Osteocyte (in vitro differentiated cells): ENCODE measurements at regions not wholly inside any gene's neighbourhood (a gene's known extent, or its start where the extent isn't known, plus 50 kb on each side); places are given as distances from the start of the nearest gene placed in this dataset.

Experiments
- DNase-seq: peaks from one replicate; pipeline ENCODE4 v3.0.0; 2021; ENCODE audit warnings: mixed read lengths; ENCODE audit not compliant: unreplicated experiment; ENCODE audit errors: extremely low spot score
- H3K27ac Mint-ChIP-seq: one replicate; pipeline ENCODE4 v1.8.0; 2021; ENCODE audit warnings: mild to moderate bottlenecking, mixed read lengths; ENCODE audit not compliant: unreplicated experiment
- H3K27me3 Mint-ChIP-seq: one replicate; pipeline ENCODE4 v1.8.0; 2021; ENCODE audit warnings: mixed read lengths; ENCODE audit not compliant: unreplicated experiment
- H3K36me3 Mint-ChIP-seq: one replicate; pipeline ENCODE4 v1.8.0; 2021; ENCODE audit warnings: mixed read lengths; ENCODE audit not compliant: unreplicated experiment
- H3K4me1 Mint-ChIP-seq: one replicate; pipeline ENCODE4 v1.8.0; 2021; ENCODE audit warnings: mixed read lengths; ENCODE audit not compliant: unreplicated experiment
- H3K4me3 Mint-ChIP-seq: one replicate; pipeline ENCODE4 v1.8.0; 2021; ENCODE audit warnings: mild to moderate bottlenecking, moderate library complexity, mixed read lengths; ENCODE audit not compliant: unreplicated experiment
- H3K9me3 Mint-ChIP-seq: one replicate; pipeline ENCODE4 v1.8.0; 2021; ENCODE audit warnings: mixed read lengths; ENCODE audit not compliant: unreplicated experiment
- CTCF ChIP-seq: fragments of 200-600 bp; sonication (generic); IDR thresholded peaks from 2 replicates; pipeline ENCODE4 v1.5.0; 2021; ENCODE audit warnings: antibody characterized with exemption, mild to moderate bottlenecking, moderate library complexity

GRCh38 chr11:95496901-95497300, 265.9 kb upstream of the SESN3 start:
- no peak for DNase-seq
- no peak overlapping the region for H3K27ac Mint-ChIP-seq
- no peak for TF ChIP-seq CTCF
- no peak overlapping the region for H3K4me3 Mint-ChIP-seq
- peaks cover 2% of the 10 kb centered on the region for H3K27me3 Mint-ChIP-seq
- H3K4me1 Mint-ChIP-seq, result peaks cover 7% of the 10 kb centered on the region
- H3K9me3 Mint-ChIP-seq, result peaks cover 9% of the 10 kb centered on the region
- H3K36me3 Mint-ChIP-seq, result no peaks in the 10 kb centered on the region

DNA sequence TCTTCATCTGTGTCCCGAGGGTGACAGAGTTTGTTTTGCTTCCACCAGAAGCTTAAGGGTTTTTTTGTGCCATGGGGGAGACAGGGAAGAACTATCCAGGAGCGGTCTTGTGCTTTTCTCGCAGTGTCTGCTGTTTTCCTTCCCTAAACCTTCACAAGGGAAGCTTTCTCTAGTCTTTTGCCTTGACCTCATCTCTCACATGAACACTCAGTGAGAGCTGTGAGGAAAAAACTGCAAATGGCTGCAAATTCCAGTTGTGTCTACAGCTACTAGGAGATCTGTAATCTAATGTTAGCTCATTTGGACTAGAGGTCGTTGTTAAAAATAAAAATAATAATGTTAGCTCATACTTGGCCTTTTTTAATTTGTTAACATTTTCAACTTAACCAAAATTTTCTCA, 264.7 kb upstream of the SESN3 start:
- Mint-ChIP-seq H3K36me3 (peaks cover 2% of the 10 kb centered on the region), H3K4me3 (no peak overlapping the region), H3K4me1 (peaks cover 7% of the 10 kb centered on the region), H3K27ac (no peak overlapping the region), H3K27me3 (peaks cover 3% of the 10 kb centered on the region), H3K9me3 (peaks cover 11% of the 10 kb centered on the region)
- TF ChIP-seq CTCF, result no peak
- no peak for DNase-seq

DNA sequence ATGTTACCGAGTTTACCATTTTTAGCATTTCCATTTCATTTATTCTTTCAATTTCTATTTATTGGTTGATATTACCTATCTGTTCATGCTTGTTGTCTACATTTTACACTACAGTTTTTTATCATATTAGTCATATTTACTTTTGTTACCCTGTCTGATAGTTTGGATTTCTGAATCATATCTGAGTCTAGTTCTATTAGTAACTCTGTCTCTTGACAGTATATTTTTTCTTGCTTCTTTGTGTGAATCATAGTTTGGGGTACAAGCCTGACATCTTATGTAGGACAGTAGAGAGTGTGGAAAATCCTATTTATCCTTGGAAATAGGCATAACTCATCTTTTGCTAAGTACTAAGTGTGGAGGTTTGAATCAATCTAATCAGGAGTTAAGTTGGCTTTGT, 263.9 kb upstream of the SESN3 start:
- Mint-ChIP-seq H3K36me3 (peaks cover 3% of the 10 kb centered on the region), H3K4me1 (peaks cover 7% of the 10 kb centered on the region), H3K9me3 (peaks cover 13% of the 10 kb centered on the region), H3K27ac (no peak overlapping the region), H3K4me3 (no peak overlapping the region), H3K27me3 (peaks cover 3% of the 10 kb centered on the region)
- no peak for TF ChIP-seq CTCF
- DNase-seq, result no peak

GRCh38 chr11:95494167-95494566, 263.2 kb upstream of the SESN3 start:
- DNase-seq, result no peak
- H3K9me3 Mint-ChIP-seq, result peaks cover 13% of the 10 kb centered on the region
- H3K4me1 Mint-ChIP-seq, result peaks cover 3% of the 10 kb centered on the region
- H3K4me3 Mint-ChIP-seq, result no peak overlapping the region
- peaks cover 3% of the 10 kb centered on the region for H3K27me3 Mint-ChIP-seq
- peaks cover 3% of the 10 kb centered on the region for H3K36me3 Mint-ChIP-seq
- no peak for TF ChIP-seq CTCF
- H3K27ac Mint-ChIP-seq, result no peak overlapping the region

DNA sequence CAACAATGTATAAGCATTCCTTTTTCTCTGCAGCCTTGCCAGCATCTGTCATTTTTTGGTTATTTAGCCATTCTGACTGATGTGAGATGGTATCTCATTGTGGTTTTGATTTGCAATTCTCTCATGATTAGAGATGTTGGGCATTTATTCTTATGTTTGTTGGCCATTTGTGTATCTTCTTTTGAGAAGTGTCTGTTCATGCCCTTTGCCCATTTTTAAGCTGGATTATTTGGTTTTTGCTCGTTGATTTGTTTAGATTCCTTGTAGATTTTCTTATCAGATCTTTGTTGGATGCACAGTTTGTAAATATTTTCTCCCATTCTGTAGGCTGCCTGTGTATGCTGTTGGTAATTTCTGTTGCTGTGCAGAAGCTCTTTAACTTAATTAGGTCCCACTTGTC, 259.6 kb upstream of the SESN3 start:
- Mint-ChIP-seq H3K27me3 (peaks cover 5% of the 10 kb centered on the region), H3K9me3 (peaks cover 13% of the 10 kb centered on the region), H3K4me1 (peaks cover 8% of the 10 kb centered on the region), H3K4me3 (no peak overlapping the region), H3K27ac (no peak overlapping the region), H3K36me3 (peaks cover 3% of the 10 kb centered on the region)
- no peak for TF ChIP-seq CTCF
- DNase-seq, result no peak
